NOMO-1 treated with DMSO at 0.1 percent for 48 hours (cell line): ENCODE measurements at regions not wholly inside any gene's neighbourhood (a gene's known extent, or its start where the extent isn't known, plus 50 kb on each side); places are given as distances from the start of the nearest gene placed in this dataset.

Experiments used
- DNase-seq: peaks from one replicate; lab custom pipeline; 2025; ENCODE audit not compliant: unreplicated experiment; lab: John Stamatoyannopoulos, UW

DNA sequence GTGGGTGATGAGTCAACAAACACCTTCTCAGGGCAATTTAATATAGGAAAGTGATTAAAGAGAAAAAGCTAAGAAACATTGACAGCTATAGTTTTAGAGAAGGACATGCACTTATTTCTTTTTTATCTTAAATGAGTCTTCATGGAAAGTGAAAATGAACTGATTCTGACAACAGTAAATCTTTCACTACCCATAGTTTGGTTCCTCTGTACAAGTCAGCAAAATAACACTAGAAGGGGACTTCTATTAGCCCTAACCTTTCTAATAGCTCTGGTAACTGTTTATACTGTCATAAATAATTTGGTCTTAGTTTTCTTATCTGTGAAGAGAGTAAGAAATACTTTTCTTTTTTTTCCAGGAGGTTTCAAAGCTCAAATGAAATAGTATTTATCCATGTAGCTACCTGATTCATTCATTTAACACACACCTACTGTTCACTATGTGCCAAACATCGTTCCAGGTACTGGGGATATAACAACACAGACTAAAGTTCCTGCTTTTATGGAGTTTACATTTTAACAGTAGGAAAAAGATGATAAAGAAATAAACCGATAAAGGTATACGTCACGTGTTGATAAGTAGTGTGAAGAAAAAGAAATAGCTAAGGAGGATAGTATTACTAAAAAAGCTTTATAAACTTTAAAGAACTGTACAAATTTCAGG, 148.2 kb downstream of the PCSK1 start:
- DNase-seq, result no peak

DNA sequence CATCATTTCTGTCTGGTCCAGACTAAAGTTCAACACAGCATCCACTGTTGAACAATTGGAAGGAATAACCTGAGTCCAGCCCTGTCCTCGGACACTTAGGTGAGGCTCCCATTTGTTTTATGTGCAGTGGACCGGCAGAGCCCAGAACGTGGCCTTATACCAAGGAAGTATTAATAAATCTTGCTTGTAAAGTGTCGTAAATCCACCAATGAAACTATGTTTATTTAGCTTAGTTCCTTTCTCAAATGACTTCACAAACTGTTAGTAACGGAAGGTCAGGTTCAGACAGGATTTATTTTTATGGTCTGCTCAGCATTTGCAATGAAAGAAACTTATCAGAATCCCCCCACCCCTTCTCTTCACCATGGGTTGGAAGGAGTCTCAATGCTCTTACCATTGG, 149.5 kb downstream of the PCSK1 start:
- no peak for DNase-seq

DNA sequence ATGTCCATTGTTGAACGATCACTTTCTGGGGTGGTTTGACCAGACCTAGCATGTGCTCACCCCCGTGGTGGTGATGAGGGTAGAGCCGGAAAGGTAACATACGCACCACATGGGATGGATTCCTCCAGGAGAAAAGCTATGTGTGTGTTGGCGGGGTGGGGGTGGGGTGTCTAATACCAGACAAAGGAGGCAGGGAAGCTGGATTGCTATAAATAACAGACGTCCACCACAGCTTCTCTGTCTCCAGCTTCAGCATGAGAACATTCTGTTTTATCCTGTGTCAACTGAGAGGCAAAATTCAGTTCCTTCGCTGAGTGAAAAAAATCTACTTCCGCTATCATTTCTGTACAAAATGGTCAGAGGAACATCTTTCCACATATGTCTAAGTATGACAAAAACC, 151.0 kb downstream of the PCSK1 start:
- no peak for DNase-seq

DNA sequence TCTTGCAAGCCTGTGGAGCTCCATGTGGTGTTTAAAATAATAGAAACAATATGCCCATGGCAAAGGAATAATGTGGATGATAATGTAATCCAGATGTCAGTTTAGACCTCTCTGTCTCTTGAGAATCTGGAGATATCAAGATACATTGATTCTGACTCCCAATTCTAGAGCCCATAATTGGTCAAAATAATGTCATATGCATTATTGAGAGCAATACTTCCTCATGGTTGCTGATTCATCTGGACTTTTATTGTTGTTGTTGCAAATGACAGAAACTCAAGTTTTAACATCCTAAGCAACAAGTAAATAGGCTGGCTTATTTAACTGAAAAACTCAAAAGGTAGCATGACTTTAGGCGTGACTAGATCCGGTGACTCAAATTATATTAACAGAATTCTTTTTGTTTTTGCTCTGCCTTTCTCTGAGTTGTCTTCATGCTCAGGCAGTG, 152.1 kb downstream of the PCSK1 start:
- DNase-seq, result no peak

DNA sequence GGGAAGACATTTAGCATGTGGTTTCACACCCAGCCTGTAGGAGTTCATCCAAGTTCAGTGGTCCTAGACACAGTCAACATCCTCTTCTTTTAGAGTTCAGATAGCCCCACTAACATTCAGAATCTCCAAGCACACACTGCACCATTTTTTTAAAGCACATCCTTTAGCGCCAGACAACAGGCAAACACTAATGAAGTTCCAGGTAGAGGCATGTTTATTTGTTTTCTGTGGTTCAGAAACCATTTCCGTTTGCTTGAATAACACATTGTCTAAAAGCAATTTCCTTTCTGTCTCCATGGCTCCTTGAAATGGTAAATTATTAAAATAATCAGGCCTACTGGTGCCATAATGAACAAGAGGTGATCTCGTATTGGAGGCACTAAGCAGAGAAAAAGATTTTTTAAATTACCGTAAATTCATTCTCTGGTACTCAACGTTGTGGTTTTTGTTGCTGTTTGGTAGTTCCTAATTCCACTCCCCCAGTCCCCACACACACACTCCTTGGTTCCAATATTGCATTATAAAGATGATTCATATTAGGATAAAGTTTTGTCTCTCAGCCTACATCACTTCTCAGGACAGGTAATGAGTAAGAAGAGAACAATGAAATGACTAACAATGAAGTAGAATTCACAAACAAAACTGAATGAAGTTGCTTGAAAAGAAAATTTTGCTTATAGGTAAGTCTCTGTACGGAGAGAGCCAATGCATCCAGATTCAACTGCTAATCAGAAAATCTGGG, 153.1 kb downstream of the PCSK1 start:
- DNase-seq, result no peak

DNA sequence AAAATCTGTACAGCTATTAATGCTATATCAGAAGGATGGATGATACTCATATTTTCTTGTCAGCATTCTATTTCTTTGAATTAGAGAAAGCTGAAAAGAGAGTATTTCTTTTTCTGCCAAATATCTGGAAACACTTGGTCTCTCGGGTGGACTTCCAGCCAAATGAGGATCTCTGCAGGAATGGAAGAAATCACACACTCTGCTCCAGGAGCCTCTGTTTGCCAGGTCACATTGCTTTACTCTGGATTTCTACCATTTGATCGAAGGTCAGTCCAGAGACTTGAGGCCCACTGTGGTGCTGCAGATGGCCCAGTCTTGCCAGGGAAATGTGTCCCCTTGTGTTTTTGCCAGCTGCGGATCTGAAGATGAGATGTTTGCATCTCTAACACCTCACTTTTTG, 154.1 kb downstream of the PCSK1 start:
- DNase-seq, result no peak

DNA sequence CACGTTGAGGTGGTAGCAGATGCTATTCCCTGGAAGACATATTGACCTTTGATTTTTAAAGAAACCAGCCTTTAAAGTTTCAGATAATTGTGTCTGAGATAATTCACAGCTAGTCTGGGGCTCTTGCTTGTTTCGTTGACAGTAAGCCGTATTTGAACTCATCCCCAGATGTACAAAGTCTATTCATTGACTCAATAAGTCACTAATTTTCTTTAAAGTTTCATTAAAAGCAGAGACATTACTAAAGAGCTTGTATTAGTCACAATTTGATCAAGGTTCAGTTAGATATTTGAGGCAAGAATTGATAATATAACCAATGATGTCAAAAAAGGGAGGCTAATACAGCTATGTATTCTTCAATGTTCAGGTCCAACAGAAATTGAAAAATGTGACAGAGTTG, 158.0 kb downstream of the PCSK1 start:
- no peak for DNase-seq

DNA sequence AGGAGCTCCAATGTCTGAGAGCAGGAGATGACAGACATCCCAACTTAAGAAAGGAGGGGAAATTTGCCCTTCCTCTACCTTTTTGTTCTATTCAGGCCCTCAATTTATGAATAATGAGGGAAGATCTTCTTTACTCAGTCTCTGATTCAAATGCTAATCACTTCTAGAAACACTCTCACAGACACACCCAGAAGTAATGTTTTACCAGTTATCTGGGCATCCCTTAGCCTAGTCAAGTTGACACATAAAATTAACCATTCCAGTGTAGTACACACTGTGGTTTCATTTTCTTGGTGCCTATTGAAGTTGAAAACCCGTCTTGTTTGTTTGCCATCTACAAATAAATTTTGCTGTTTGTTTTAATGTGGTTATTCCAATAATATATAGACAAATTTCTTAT, 167.6 kb downstream of the PCSK1 start:
- no peak for DNase-seq

DNA sequence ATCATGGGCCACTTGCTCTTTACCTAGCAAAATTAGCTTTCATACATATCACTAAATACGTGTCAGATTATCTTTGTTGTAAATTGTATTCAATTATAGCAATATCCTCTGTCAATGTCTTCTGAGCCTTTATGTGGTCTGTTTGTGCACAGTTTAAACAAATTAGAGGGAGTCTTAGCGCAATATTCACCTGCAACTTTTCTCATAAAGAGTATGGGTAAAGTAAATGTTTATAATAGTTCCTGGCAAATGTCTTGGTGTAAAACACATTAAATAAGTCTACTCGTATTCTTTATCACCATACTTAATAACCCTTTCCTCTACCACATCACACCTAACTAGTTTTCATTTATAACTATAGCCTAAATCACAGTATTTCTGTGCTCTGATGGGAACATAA, 169.0 kb downstream of the PCSK1 start:
- DNase-seq, result no peak

DNA sequence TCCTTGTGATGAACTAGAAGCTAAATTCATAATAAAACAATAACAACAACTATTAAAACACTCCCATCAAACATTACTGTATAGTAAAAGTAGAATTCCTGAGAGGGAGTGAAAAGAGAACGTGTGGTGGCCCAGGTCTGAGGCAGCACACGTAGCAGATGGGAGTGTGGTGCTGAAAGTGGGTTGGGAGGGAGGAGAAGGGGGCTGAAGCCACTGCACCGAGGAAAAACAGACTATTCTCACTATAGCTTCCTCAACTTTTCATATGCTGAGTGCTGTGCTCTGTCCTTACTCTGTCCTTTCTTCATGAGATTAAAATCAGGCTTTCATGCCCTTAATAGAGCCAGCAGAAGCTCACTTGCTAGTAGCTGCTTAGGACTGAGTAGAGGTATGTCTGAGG, 170.9 kb downstream of the PCSK1 start:
- no peak for DNase-seq

DNA sequence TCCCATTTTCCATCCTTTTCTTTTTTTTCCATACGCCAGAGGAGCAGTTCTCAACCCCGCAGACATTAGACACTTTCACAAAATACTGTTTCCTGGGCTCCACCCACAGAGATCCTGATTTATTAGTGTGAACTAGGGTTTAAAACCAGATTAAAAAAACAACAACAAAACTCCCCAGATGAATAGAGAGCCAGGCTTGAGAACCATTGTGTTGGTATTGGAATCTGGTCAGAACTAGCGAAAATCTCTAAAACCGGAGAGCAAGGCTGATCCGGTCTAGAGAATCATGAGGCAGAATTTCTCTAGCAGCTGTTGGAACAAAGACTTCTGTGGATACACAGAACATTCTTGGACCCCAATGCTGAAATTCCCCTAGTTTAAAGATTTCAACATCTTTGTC, 173.0 kb downstream of the PCSK1 start:
- no peak for DNase-seq

DNA sequence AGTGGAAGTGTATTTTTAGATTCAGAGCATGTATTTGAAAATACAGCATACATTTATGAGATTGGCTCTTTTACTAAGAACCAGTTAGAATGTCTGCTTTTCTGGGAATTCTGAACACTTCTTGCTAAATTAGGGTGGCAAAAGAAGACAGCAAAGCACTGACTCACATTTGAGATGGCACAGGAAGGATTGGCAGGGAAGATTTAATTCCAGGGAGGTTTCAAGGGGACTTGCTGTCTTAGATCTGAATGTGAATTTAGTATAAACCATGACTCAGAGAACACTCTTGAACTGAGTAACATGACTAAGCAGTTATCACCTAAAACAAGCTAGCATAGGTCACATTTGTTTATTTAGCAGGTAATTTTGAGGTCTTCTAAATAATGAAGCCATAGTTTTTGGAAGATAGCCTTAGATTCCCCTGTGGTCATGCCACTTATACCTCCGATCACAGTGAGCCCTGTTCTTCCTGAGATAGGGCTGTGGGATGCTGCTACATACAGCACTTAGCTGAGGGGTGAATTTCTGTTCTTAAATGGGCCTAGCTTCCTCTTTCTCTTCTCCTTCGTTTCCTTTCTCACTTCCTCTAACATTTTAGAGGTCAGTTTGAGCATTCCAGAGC, 173.8 kb downstream of the PCSK1 start:
- DNase-seq, result peak; percentile 89

DNA sequence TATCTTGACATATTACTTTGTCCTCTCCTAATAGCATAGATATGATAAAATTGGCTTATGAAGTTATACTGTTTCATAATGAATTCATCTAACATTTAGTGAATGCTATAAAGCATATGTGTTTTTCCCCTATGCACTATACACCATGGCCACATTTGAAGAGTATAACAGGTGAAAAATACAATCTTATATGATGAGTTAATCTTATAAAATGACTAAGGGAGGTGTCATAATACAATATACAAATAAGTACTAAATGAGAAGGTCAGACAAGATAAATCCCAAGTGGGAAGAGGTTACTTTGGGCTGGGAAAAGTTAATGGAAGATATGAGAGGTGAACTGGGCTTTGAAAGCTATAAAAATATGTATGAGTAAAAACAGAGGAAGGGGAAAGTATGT, 174.4 kb downstream of the PCSK1 start:
- DNase-seq, result no peak

DNA sequence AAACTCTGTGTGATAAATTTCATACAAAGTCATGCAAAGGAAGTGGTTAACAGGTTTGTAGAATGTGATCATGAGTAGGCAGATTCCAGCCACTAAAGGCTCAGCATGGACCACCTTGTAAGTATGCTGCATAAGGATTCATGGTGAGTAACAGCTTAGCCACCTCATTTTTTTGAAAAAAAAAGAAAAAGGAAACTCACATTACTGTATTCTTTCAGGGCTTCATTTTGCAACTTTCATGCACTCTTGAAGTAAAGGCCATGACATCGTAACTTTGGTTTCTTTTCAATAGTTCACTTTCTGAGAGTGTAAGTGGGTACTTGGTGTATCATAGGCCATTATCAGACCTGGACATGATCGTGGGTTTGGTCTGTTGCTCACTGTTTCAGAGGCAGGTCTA, 175.1 kb downstream of the PCSK1 start:
- DNase-seq, result peak; percentile 2

DNA sequence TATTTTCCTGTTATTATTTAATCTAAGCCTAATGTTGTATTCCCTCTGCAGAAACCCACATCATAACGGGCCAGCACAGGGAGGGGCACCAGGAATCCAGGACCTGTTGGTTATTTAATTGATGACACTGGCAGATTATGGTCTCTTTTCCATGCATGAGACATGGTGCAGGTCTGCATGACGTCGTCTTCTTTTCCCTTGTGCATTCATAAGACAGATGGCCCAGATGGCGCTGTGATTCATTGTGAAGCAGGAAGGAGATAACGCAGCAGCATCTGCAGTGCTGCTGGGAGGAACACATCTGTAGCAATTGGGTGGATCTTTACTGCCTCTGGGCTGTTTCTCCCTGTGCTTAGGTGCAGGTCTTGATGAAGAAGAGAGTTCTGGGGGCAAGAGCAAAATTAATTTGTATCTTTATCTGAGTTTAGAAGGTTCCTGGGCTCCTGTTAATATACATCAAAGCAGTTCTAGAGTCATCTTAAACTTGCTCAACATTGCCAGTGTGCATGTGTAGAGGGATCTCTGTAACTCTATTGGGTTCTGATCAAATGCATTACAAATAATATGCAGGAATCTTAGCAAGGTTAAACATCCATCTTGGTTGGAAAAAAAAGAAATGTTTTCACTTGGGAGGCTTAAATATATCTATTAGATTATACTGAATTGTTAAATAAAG, 176.1 kb downstream of the PCSK1 start:
- no peak for DNase-seq

DNA sequence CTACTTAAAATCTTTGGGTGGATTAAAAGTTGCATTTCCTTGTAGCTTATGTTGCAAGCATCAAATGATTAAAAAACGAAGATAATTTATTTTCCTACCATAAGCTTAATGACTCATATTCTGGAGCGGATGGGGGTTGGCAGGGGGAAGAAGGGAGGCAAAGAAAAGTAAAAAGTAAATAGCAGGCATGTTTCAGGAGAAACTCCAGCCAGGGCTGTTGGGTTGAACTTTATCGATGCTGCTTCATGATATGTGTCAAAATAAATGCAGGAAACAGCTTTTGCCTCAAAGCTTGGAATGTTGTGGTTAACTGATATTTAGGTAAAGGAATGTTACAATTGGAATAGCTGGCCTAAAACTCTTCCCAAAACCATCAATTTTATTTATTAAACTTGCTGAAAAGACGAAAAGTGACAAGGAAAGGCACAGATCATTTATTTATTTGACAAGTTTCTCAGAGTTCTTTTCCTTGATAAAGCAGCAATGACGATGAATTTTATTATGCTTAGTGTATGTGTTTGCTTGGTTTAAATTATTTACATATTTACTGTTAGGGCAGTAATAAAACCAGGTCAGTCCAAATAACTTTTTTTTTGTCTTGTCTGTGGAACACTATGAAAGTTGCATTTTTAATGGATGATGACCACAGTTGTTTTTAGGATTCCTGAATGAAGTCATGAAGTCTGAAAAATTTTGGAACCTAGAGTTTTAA, 177.9 kb downstream of the PCSK1 start:
- no peak for DNase-seq

DNA sequence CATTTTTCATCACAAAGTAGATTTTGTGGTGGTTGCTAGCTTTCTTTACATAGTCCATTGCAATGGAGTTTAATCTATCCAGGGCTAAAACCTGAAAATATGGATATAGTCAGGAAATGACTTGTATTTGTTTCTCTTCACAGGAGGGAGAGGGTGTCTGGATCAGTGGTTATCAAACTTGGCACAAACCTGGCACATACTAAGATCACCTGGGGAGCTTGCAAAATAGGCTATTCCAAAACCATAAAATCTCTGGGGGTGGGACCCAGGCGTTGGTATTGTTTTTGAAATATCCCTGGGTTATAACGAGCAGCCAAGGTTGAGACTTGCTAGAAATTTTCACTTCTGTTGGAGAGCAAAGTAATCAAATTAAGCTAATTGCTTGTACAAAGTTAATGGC, 179.9 kb downstream of the PCSK1 start:
- DNase-seq, result no peak

DNA sequence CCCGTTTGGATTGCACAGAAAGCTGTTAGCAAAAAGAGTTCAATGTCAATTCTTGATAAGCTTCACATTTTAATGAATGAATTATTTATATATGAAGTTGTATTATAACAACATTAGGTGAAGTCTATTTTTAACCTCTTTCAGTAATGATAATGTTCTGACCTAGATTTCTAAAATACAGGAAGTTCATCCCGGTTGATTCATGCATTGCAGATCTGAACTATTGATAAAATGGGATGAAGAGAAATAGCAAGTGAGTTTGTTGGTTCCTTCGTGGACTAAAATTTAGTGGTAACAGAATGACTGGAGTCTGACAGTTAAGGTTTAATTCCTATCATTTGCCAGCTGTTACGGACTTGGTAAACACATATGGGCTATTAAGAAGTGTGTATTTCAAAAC, 180.5 kb downstream of the PCSK1 start:
- no peak for DNase-seq

DNA sequence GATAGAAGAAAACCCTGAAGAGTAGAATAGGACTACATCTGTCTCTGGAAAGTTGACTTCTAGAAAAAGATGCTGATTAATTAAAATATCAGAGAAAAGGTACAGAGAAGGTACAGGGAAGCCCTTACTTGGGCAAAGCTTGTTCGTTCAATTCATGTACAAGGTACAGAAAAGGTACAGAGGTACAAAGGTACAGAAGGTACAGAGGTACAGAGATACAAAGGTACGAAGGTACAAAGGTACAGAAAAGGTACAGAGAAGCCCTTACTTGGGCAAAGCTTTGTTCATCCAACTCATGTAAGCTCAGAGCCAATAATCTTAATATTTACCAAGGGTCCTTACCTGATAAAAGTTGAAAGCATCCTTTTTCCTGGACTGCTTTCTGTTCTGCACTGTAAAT, 182.3 kb downstream of the PCSK1 start:
- DNase-seq, result no peak

DNA sequence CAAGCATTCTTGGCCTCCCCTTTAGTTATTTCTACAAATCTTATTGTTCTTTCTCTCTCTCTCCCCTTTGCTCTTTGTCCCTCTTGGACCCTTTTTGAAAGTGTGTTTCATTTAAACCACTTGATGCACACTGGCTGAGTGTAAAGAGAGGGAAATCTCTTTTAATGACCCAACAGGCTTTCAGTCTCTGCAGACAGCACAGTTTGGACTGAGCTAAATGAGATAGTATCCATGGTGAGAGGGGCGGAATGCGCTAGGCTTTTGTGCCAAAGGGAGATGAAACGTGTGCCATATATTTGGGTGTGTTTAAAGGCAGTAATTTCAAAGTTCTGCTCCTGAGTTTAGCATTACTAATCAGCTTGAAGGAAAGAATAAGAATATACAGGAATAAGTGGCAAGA, 184.9 kb downstream of the PCSK1 start:
- DNase-seq, result no peak

DNA sequence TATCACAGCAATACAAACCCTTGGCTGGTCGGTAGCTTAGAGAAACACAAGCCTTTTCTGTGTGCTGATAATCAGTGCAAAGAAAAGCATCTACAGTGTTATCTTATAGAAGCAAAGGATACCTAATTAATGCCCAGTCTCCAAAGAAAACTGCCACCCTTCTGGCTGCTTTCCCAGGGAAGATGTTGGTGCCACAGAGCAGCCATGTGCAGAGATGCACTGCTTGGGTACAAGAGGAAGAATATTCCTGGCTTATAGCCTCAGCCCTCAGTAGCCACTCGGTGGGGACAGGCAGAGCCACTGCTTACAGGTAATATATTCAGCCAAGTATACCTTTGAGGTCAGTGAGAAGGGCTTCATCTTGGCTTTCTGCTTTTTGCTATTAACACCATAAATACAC, 185.3 kb downstream of the PCSK1 start:
- no peak for DNase-seq
